Adrenal gland (tissue), 5 donors: ENCODE measurements at regions not wholly inside any gene's neighbourhood (a gene's known extent, or its start where the extent isn't known, plus 50 kb on each side); places are given as distances from the start of the nearest gene placed in this dataset.

Source experiments
- CTCF ChIP-seq, 6 experiments: fragments of 450-650 bp in 4 of 6; fragments of 200-600 bp in 2 of 6; sonication (generic) in 1 of 6; IDR thresholded peaks; 1 replicate in 5 of 6; 2 replicates in 1 of 6; pipeline versions ENCODE4 v1.5.1 to v1.8.0; 2016 to 2021; ENCODE audit warnings: antibody characterized with exemption in 6 of 6, mild to moderate bottlenecking in 2 of 6, moderate library complexity in 1 of 6
- POLR2A ChIP-seq, 2 donors: fragments of 450-650 bp; IDR thresholded peaks; one replicate each; pipeline ENCODE4 v1.6.1; 2017; ENCODE audit warnings: antibody characterized with exemption in 2 of 2, mild to moderate bottlenecking in 2 of 2, moderate library complexity in 1 of 2
- donor health status: DM: no; HTN: no; CAD: no.

GRCh38 chr2:129865976-129866375, 113.5 kb upstream of the RAB6C start:
- TF ChIP-seq POLR2A (IDR thresholded peaks at IDR 0.05) (no peak), CTCF (IDR thresholded peaks at IDR 0.05) (no peak)
